ENCODE measurements at regions not wholly inside any gene's neighbourhood (a gene's known extent, or its start where the extent isn't known, plus 50 kb on each side); places are given as distances from the start of the nearest gene placed in this dataset.

DNA sequence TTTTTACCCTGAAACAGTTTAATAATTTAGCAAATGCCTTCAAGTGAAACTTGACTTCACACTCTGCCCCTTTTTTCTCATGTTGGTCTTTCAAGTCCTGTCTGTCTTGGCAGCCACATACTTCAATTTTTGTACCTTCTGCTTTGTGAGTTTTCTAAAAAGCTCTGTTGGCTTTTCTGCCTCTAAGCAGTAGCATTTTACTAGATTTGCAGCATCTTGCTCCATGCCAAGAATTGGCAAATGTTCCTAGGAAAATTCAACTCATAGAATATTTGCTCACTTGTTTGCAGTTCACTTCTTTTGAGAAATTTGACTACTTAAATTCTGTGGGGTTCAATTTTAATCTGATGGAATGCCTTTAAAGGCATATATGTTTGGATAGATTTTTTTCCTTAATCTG lies 59.2 kb downstream of the FAM47A start:
- Histone ChIP-seq H3K4me3 (ENCODE audit: low read depth, low read length) (no peak overlapping the region), H3K27ac (no peak overlapping the region), H3K27me3 (ENCODE audit: insufficient read depth, low read depth, severe bottlenecking) (no peaks in the 10 kb centered on the region), H3K36me3 (no peaks in the 10 kb centered on the region), H3K9me3 (ENCODE audit: severe bottlenecking) (no peaks in the 10 kb centered on the region)
- DNase-seq: no peak
- TF ChIP-seq, protein P1, sequence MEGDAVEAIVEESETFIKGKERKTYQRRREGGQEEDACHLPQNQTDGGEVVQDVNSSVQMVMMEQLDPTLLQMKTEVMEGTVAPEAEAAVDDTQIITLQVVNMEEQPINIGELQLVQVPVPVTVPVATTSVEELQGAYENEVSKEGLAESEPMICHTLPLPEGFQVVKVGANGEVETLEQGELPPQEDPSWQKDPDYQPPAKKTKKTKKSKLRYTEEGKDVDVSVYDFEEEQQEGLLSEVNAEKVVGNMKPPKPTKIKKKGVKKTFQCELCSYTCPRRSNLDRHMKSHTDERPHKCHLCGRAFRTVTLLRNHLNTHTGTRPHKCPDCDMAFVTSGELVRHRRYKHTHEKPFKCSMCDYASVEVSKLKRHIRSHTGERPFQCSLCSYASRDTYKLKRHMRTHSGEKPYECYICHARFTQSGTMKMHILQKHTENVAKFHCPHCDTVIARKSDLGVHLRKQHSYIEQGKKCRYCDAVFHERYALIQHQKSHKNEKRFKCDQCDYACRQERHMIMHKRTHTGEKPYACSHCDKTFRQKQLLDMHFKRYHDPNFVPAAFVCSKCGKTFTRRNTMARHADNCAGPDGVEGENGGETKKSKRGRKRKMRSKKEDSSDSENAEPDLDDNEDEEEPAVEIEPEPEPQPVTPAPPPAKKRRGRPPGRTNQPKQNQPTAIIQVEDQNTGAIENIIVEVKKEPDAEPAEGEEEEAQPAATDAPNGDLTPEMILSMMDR (IDR thresholded peaks at IDR 0.05; ENCODE audit: low read depth, low read length): no peak

DNA sequence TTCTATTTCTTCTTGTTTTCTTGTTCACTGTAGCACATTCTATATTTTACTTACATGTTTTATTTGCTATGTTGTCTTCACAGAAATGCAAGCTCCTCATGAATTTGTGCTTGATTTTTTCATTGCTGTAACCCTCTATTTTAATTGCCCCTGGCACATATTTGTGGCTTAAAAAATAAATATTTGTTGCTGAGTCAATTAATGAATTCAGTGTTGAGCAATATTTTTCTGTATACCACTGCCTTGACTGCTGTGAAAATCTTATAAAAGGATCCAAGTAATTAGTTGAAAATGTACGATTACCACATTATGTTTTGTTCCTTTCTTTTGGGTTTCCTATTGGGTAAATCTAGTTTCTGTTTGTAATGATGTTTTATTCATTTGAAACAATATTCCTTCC lies 68.5 kb downstream of the FAM47A start:
- no peaks in the 10 kb centered on the region for H3K9me3 ChIP-seq (ENCODE audit: severe bottlenecking)
- no peaks in the 10 kb centered on the region for H3K27me3 ChIP-seq (ENCODE audit: insufficient read depth, low read depth, severe bottlenecking)
- no peaks in the 10 kb centered on the region for H3K36me3 ChIP-seq
- DNase-seq: no peak
- no peak overlapping the region for H3K4me3 ChIP-seq (ENCODE audit: low read depth, low read length)
- H3K27ac ChIP-seq: no peak overlapping the region
- TF ChIP-seq, protein P1 (IDR thresholded peaks at IDR 0.05; ENCODE audit: low read depth, low read length): no peak

DNA sequence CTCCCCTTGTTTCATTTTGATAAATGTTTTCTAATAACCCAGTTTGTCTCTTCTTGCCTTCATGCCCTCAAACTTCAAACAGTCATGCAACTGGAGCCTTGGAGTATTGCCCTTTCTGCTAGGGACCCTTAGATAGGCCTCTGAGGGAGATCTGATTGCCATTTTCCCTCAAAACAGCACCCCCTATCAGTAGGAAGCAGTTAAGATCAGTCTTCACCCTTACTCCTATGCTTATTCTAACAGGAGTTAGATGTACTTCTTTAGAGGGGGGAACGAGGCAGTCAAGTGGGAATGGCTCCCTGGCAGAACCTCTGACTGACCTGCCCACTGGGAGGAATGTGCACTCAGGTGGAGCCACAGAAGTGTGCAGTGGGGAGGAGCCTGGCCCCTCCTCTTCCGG lies 74.1 kb downstream of the FAM47A start:
- Histone ChIP-seq H3K36me3 (no peaks in the 10 kb centered on the region), H3K27me3 (ENCODE audit: insufficient read depth, low read depth, severe bottlenecking) (no peaks in the 10 kb centered on the region), H3K9me3 (ENCODE audit: severe bottlenecking) (no peaks in the 10 kb centered on the region), H3K27ac (no peak overlapping the region), H3K4me3 (ENCODE audit: low read depth, low read length) (no peak overlapping the region)
- TF ChIP-seq, protein P1 (IDR thresholded peaks at IDR 0.05; ENCODE audit: low read depth, low read length): 0 out of 2 replicates have a peak, but pooled peaks have one; percentile 11
- DNase-seq: no peak

DNA sequence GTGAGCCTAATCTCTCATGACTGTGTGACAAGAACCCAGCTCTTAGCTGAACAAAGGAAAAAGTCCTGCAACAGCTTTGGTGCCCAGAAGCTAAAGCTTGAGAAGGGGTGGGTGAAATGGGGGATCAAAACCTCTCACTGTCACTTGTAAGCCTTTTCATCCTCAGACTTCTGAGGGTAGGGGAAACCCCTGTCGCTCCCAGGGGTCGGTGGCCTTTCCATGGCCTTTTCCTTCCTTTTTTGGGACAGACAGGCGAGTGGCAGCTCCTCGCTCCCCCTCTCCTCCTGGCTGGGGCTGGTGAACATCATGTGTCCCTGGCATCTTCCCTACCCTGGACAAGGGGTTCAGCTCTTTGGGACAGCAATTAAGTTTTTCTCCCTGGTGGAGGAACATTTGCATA lies 78.2 kb downstream of the FAM47A start:
- H3K27ac ChIP-seq: no peak overlapping the region
- no peaks in the 10 kb centered on the region for H3K9me3 ChIP-seq (ENCODE audit: severe bottlenecking)
- H3K4me3 ChIP-seq (ENCODE audit: low read depth, low read length): no peak overlapping the region
- H3K36me3 ChIP-seq: no peaks in the 10 kb centered on the region
- DNase-seq: no peak
- TF ChIP-seq, protein P1 (IDR thresholded peaks at IDR 0.05; ENCODE audit: low read depth, low read length): no peak
- no peaks in the 10 kb centered on the region for H3K27me3 ChIP-seq (ENCODE audit: insufficient read depth, low read depth, severe bottlenecking)

Measured in WERI-Rb-1 (cell line).